RWPE1 (cell line): ENCODE measurements at regions not wholly inside any gene's neighbourhood (a gene's known extent, or its start where the extent isn't known, plus 50 kb on each side); places are given as distances from the start of the nearest gene placed in this dataset.

ENCODE experiments used
- CTCF ChIA-PET: fragments of 350-600 bp; sonication (Branson Sonifier 250); formaldehyde crosslinking; extraction: SDS; loops from one replicate; lab custom pipeline; 2021; lab: Yijun Ruan, JAX
- POLR2A ChIA-PET: fragments of 400-600 bp; formaldehyde crosslinking; extraction: SDS; loops from one replicate; lab custom pipeline; 2020; ENCODE audit warnings: antibody characterized with exemption; ENCODE audit not compliant: low non-redundant PET; lab: Yijun Ruan, JAX
- DNase-seq: peaks from one replicate; pipeline ENCODE4 v3.0.0; 2012; ENCODE audit warnings: low spot score
- H3K27ac ChIP-seq: fragments of 450-650 bp; 2 replicates; pipeline ENCODE4 v1.5.1; 2017
- TF ChIP-seq, protein P1 (sequence below): fragments of 450-650 bp; conservative IDR thresholded peaks from 2 replicates; pipeline ENCODE4 v1.5.1; 2017; ENCODE audit warnings: low read depth, mild to moderate bottlenecking

DNA sequence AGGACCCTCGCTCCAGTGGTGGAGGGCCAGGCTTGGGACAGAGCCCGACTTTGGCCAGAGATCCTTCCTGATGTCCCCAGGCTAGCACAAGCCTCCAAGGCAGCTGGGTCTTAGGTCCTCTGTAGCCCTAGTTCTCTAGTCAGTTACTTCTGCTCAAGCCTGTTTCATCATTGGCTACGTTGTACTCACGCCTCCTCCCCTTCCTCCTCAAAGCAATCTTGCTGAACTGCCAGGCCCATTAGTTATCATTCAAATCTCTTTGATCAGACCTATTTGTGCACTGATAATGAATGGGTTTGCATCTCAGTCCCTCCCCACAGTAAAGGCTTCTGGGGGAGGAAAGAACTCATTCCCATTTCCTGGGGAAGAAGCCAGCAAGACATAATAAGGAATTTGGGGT, 256.8 kb downstream of the NFATC2 start:
- CTCF ChIA-PET, result interaction anchor here (1.5 kb wide), 1 partner anchor 293 kb away, joined by 3 read pairs; no protein-coding TSS in a partner anchor
- no peak for DNase-seq
- no peak overlapping the region for H3K27ac ChIP-seq
- TF ChIP-seq, protein P1, sequence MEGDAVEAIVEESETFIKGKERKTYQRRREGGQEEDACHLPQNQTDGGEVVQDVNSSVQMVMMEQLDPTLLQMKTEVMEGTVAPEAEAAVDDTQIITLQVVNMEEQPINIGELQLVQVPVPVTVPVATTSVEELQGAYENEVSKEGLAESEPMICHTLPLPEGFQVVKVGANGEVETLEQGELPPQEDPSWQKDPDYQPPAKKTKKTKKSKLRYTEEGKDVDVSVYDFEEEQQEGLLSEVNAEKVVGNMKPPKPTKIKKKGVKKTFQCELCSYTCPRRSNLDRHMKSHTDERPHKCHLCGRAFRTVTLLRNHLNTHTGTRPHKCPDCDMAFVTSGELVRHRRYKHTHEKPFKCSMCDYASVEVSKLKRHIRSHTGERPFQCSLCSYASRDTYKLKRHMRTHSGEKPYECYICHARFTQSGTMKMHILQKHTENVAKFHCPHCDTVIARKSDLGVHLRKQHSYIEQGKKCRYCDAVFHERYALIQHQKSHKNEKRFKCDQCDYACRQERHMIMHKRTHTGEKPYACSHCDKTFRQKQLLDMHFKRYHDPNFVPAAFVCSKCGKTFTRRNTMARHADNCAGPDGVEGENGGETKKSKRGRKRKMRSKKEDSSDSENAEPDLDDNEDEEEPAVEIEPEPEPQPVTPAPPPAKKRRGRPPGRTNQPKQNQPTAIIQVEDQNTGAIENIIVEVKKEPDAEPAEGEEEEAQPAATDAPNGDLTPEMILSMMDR, result no peak
- POLR2A ChIA-PET, result no interaction called here

DNA sequence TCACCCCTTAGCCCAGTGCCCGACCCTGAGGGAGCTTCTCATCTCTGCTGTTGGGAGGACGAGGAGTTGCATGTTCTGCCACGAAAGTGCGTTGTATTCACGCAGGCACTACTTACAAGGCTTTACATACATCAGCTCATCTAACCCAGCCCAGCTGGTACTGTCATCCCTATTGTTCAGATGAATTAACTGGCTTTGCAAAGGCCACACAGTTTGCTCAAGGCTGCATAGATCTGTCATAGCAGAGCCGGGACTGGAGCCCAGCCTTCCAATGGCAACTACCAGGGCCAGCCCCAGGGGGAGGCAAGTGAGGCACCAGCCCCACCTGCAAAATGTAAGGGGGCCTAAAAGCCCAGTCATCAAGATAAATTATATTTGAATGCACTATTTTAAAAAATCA, 257.6 kb downstream of the NFATC2 start:
- no peak for DNase-seq
- TF ChIP-seq, protein P1, result no peak
- H3K27ac ChIP-seq, result no peak overlapping the region
- CTCF ChIA-PET, result no interaction called here
- POLR2A ChIA-PET, result no interaction called here

DNA sequence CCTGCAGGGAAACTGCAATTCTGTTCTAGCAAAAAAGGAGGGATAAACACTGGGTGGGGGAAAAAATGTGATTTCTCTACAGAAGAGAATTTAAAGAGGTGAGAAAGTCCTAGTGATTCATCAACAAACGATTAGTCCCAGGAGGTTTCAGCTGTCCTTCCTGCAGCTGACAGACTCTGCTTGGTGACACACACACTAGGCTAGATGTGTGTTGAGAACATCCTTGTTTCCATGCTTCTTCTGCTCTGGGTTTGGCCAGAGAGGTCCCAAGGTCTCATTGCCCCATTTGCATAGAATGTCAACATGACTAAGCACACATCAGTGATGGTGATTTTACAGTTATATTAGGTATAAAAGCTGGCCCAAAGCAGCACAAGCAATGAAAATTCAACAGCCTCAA, 258.3 kb downstream of the NFATC2 start:
- DNase-seq, result no peak
- POLR2A ChIA-PET, result no interaction called here
- TF ChIP-seq, protein P1, result no peak
- no peak overlapping the region for H3K27ac ChIP-seq
- CTCF ChIA-PET, result interaction anchor here (0.6 to 1.1 kb wide), 2 partner anchors 77 to 152 kb away, joined by 3 to 4 read pairs; no protein-coding TSS in a partner anchor

DNA sequence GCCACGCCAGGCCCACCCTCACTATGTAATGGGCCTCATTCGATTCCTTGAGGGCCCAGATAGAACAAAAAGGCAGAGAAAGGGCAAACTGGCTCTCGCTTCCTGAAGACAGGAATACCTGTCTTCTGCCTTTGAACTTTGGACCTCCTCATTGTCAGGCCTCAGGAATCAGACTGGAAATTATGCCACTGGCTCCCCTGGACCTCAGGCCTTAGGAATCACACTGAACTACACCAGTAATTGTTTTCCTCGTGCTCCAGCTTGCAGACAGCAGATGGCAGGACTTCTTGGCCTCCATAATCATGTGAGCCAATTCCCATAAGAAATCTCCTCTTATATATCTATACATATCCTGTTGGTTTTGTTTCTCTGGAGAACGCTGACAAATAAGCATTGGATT, 258.6 kb upstream of the KCNG1 start:
- CTCF ChIA-PET, result no interaction called here
- no peak for DNase-seq
- no peak overlapping the region for H3K27ac ChIP-seq
- TF ChIP-seq, protein P1, result no peak
- POLR2A ChIA-PET, result no interaction called here

DNA sequence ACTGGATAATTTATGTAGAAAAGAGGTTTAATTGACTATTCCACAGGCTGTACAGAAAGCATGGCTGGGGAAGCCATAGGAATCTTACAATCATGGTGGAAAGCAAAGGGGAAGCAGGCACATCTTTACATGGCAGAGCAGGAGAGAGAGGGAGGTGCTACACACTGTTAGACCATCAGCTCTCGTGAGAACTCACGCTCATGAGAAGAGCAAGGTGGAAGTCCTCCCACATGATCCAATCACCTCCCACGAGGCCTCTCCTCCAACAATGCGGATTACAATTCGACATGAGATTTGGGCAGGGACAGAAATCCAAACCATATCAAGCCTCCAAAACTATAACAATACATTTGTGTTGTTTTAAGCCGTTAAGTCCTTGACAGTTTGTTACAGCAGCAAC, 257.1 kb upstream of the KCNG1 start:
- no peak overlapping the region for H3K27ac ChIP-seq
- ChIA-PET CTCF (interaction anchor here (0.5 to 1.1 kb wide), 3 partner anchors 13 to 293 kb away, joined by 3 to 4 read pairs (median 4); no protein-coding TSS in a partner anchor), POLR2A (no interaction called here)

DNA sequence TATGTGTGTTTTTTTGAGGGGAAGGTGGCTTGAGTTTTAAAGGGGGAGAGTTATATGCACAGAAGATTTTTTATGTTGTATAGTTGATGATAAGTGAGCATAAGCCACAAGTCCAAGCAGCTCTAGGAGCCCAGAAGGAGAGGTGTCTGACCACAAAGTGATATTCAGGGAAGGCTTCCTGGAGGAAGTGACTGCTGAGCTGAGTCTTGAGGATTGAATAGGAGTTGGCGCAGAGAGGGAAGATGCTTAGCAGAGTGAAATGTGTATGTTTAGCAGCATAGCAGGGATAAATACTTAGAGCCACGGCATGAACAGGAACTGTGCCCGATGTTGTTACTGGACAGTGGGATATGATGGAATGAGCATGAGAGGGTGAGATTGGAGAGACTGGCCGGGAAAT, 255.1 kb upstream of the KCNG1 start:
- DNase-seq, result no peak
- ChIA-PET CTCF (no interaction called here), POLR2A (no interaction called here)
- no peak overlapping the region for H3K27ac ChIP-seq
- TF ChIP-seq, protein P1, result no peak

More for the DNA sequence above, 257.1 kb upstream of the KCNG1 start:
- DNase-seq, result no peak
- TF ChIP-seq, protein P1, result no peak
